ENCODE measurements at regions not wholly inside any gene's neighbourhood (a gene's known extent, or its start where the extent isn't known, plus 50 kb on each side); places are given as distances from the start of the nearest gene placed in this dataset.

- FAIRE-seq: no peak
- in situ Hi-C loops (cut with HindIII; ENCODE audit: extremely low pct_ligation_motif_present, low pct_unique_long_range_greater_than_20kb): no loop called here
These were observed 367.1 kb upstream of the PDGFD start for GRCh38 chr11:104531075-104531474.

GRCh38 chr11:104529906-104530305 is 366.0 kb upstream of the PDGFD start:
- WGBS (ENCODE audit: low lambda C conversion rate): 6% methylated on average over 2 of the region's 2 CpGs
- ChIA-PET CTCF (ENCODE audit: low intra/inter-chr PET ratio, low total read pairs) (no interaction called here), POLR2A (no interaction called here)
- intact Hi-C loops (cut with micrococcal nuclease; ENCODE audit: unreplicated experiment): no loop called here
- in situ Hi-C loops (cut with HindIII; ENCODE audit: extremely low pct_ligation_motif_present, low pct_unique_long_range_greater_than_20kb): no loop called here
- H3K27ac ChIP-seq (ENCODE audit: extremely low read length, insufficient read depth, low read length): no peak overlapping the region
- ATAC-seq (no peak), DNase-seq (ENCODE audit: low spot score) (no peak), FAIRE-seq (no peak)
- H4K20me1 ChIP-seq (ENCODE audit: insufficient read depth, low read length): no peaks in the 10 kb centered on the region
- no peak overlapping the region for H3K4me3 ChIP-seq (replicated peaks in 1 of 3; ENCODE audit: insufficient read depth in 1 of 3, low read depth in 2 of 3, low read length in 3 of 3)
- no peaks in the 10 kb centered on the region for H3K27me3 ChIP-seq (ENCODE audit: control insufficient read depth in 1 of 2, insufficient read depth in 2 of 2, low read length in 2 of 2)
- BruUV-seq (replicated peaks): no TSS peak
- H3K36me3 ChIP-seq (replicated peaks in 1 of 2; ENCODE audit: control insufficient read depth in 1 of 2, insufficient read depth in 2 of 2, low read length in 2 of 2): no peaks in the 10 kb centered on the region
- H2AFZ ChIP-seq (ENCODE audit: low read length): no peak overlapping the region
- no peaks in the 10 kb centered on the region for H3K4me1 ChIP-seq (ENCODE audit: insufficient read depth, low read length)
- H3K79me2 ChIP-seq (ENCODE audit: insufficient read depth, low read length): no peaks in the 10 kb centered on the region
- no peak overlapping the region for H3K4me2 ChIP-seq (ENCODE audit: low read depth, low read length)
- TF ChIP-seq GATAD2A (CRISPR knock-in tag; IDR thresholded peaks at IDR 0.05): no peak
- TF ChIP-seq KDM2A (CRISPR knock-in tag; IDR thresholded peaks at IDR 0.05; ENCODE audit: borderline replicate concordance, low read depth): no peak
- no peak for TF ChIP-seq ZNF235 (CRISPR knock-in tag; IDR thresholded peaks at IDR 0.05; ENCODE audit: borderline replicate concordance)
- no peak for TF ChIP-seq MEF2D (CRISPR knock-in tag; IDR thresholded peaks at IDR 0.05)
- no peak for TF ChIP-seq WIZ (CRISPR knock-in tag; IDR thresholded peaks at IDR 0.05)
- H3K9me3 ChIP-seq (ENCODE audit: low read length): no peaks in the 10 kb centered on the region
- H3K9ac ChIP-seq (ENCODE audit: insufficient read depth, low read depth, low read length): no peak overlapping the region

More at GRCh38 chr11:104531075-104531474, 367.1 kb upstream of the PDGFD start:
- Histone ChIP-seq H3K27me3 (ENCODE audit: control insufficient read depth in 1 of 2, insufficient read depth in 2 of 2, low read length in 2 of 2) (no peaks in the 10 kb centered on the region), H3K4me2 (ENCODE audit: low read depth, low read length) (no peak overlapping the region), H4K20me1 (ENCODE audit: insufficient read depth, low read length) (no peaks in the 10 kb centered on the region), H3K36me3 (replicated peaks in 1 of 2; ENCODE audit: control insufficient read depth in 1 of 2, insufficient read depth in 2 of 2, low read length in 2 of 2) (no peaks in the 10 kb centered on the region), H3K79me2 (ENCODE audit: insufficient read depth, low read length) (no peaks in the 10 kb centered on the region), H3K4me1 (ENCODE audit: insufficient read depth, low read length) (no peaks in the 10 kb centered on the region), H2AFZ (ENCODE audit: low read length) (no peak overlapping the region), H3K27ac (ENCODE audit: extremely low read length, insufficient read depth, low read length) (no peak overlapping the region), H3K9ac (ENCODE audit: insufficient read depth, low read depth, low read length) (no peak overlapping the region), H3K4me3 (replicated peaks in 1 of 3; ENCODE audit: insufficient read depth in 1 of 3, low read depth in 2 of 3, low read length in 3 of 3) (no peak overlapping the region), H3K9me3 (ENCODE audit: low read length) (no peaks in the 10 kb centered on the region)
- TF ChIP-seq RARA (CRISPR knock-in tag; IDR thresholded peaks at IDR 0.05) (no peak), CBX5 (CRISPR knock-in tag; IDR thresholded peaks at IDR 0.05; ENCODE audit: borderline replicate concordance) (no peak), CTCF (CRISPR knock-in tag; IDR thresholded peaks at IDR 0.05) (peak; percentile 19; the same call in 1 of the 2 replicates), ZNF850 (CRISPR knock-in tag; conservative IDR thresholded peaks at IDR 0.05) (no peak), ZNF230 (CRISPR knock-in tag; IDR thresholded peaks at IDR 0.05) (no peak)
- WGBS (ENCODE audit: low lambda C conversion rate): 5% methylated on average over 2 of the region's 2 CpGs
- no peak for ATAC-seq
- intact Hi-C loops (cut with micrococcal nuclease; ENCODE audit: unreplicated experiment): no loop called here
- CTCF ChIA-PET (ENCODE audit: low intra/inter-chr PET ratio, low total read pairs): no interaction called here
- POLR2A ChIA-PET: no interaction called here
- peak; percentile 0 for DNase-seq (ENCODE audit: low spot score)
- BruUV-seq (replicated peaks): no TSS peak
